ENCODE measurements at regions not wholly inside any gene's neighbourhood (a gene's known extent, or its start where the extent isn't known, plus 50 kb on each side); places are given as distances from the start of the nearest gene placed in this dataset.
"Not testable (repeated sequence)": the region's sequence is repeated elsewhere in the genome, so short reads cannot be mapped to it uniquely, and the experiment has no call there.

DNA sequence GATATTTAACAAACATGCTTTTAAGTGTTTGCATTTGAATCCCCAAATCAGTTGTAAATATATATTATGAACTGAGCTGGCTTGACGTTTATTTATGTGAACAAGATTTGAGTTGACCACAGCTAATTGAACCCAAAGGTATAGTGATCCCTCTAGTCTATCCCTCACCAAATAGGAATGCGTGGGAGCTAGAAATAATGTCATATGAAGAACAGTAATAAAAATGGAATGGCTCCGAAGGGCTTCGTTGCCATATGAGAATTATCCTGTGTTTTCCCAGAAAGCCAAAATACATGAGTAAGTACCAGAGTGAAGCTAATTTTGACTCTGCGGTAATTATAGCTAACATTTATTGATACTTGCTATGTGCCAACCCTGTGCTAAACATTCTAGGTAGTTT is 142.7 kb downstream of the ADCYAP1 start:
- DNase-seq: no peak

DNA sequence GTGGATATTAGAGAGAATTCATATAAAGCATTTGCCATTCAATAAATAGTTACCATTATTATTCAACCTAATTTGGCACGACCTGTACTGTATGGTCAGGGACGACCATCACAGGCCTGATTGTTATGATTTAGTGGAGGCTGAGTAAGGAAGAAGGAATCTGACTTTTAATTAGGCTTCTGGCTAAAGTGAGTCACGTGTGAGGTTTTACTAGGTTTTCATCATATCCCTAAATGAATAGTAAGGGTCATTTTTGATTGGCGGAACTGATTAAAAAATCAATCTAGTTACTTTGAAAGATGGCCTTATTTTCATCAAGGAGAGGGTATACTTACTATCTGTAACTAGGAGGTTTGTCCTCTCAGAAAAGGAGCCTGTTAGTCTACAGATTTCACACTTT is 143.4 kb downstream of the ADCYAP1 start:
- no peak for DNase-seq

DNA sequence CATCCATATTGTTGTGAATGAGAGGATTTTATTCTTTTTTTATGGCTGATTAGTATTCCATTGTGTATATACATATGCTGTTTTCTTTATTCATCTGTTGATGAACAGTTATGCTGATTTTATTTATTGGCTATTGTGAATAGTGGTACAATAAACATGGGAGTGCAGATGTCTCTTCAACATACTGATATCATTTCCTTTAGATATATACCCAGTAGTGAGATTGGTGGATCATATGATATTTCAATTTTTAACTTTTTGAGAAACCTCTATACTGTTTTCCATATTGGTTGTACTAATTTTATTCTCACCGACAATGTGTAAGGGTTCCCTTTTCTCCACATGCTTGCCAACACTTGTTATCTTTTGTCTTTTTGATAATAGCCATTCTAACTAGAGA is 144.5 kb downstream of the ADCYAP1 start:
- DNase-seq: no peak

DNA sequence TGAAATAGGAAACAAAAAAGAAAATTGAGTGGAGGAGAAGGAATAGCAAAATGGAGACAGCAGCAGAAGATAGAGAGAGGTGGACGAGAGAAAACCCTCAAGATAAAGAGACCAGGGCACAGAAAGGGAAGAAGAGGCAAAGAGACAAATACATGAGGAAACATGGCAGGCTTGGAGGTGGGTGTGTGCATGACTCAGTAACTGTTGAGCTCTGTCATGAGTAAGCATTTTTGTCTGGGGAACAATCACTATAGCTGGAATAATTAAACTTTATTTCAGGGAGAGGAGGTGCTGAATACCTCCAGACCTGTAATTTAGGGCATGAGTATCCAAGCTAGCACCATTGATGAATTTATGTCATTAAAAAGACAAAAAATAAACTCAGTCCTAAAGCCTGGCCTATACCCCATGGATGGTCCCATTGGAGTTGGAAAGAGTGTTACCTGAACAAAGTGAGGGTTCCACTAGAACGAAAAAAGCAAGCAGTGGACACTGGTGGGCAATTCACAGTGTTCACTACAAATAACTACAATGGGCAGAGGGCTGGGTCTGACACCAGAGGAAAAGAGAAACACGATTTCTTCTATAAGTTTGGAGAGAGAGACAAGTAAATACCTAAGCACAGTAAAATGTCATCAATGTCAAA is 145.5 kb downstream of the ADCYAP1 start:
- no peak for DNase-seq

DNA sequence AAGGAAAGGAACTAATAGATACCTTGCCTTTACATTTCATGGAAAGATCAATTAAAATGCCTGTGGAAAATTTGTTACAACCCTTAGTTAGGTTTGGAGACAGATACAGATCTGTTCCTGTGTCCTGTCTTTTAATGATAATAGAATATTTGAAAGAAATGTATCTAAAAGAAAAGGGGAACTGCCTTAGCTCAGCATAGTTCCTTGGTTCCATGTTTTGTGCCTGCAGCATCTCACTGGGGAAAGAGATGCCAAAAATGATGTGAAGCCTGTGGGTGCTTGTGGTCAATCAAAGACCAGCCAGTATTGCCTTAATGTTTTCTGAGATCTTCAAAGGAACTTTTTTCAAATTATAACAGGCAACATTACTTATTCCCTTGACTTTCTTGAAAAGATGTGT is 147.6 kb downstream of the ADCYAP1 start:
- no peak for DNase-seq

DNA sequence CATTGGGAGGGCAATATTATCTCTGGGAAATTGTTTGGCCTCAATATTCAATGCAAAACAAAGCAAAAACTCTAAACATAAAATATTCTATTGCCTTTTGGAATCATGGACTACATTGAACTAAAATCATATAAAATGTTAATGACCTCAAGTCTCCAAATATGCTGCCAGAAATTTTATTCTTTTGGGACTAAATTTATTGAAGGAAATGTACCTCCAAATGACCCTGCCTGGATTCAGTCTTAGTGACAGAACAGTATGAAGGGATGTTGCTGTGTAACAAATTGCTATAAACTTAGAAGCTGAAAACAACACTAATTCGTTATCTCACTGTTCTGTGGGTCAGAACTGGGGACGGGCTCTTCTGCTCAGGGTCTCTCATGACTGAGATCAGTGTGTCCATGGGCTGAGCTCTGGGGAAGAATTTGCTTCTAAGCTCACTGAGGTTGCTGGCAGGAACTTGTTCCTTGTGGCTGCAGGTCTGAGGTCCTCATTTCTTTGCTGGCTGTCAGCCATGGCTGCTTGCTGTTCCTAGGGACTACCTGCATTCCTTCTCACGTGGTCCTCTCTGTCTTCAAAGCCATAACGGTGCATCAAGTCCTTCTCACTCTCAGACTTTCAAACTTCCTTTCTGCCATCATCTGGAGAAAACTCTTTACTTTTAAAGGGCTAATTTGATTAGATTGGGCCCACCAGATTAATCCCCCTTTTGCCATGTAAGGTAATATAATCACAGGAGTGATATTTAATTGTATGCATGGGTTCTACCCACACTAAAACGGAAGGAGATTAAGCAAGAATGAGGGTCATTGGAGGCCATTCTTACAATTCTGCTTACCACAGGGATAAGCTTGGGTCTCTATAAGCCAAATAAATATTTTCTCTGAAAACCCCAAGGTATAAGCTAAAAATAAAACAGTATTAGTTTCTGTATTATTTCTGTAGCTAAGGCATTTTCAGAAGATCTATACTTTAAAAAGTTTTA is 149.0 kb downstream of the ADCYAP1 start:
- no peak for DNase-seq

DNA sequence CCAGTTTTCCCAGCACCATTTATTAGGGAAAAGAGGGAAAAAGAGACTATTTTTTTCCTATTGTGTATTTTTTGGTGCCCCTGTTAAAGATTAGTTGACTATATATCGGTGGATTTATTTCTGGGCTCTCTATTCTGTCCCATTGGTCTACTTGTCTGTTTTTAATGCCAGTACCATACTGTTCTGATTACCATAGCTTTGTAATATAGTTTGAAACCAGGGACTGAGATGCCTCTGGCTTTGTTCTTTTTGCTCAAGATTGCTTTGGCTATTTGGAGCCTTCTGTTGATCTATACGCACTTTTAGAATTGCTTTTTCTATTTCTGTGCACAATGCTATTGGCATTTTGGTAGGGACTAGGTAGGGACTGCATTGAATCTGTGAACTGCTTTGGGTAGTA is 151.7 kb downstream of the ADCYAP1 start:
- no peak for DNase-seq

DNA sequence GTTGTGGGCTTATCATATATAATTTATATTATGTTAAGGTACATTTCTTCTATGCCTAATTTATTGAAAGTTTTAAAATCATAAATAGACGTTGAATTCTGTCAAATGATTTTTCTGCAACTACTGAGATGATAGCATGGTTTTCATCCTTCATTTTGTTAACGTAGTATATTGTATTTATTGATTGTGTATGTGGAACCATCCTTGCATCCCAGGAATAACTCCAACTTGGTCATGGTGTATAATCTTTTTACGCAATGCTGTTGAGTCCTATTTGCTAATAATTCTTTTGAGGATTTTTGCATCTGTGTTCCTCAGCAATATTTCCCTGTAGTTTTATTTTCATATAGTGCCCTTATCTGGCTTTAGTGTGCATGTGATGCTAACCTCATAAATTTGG is 152.7 kb downstream of the ADCYAP1 start:
- no peak for DNase-seq

DNA sequence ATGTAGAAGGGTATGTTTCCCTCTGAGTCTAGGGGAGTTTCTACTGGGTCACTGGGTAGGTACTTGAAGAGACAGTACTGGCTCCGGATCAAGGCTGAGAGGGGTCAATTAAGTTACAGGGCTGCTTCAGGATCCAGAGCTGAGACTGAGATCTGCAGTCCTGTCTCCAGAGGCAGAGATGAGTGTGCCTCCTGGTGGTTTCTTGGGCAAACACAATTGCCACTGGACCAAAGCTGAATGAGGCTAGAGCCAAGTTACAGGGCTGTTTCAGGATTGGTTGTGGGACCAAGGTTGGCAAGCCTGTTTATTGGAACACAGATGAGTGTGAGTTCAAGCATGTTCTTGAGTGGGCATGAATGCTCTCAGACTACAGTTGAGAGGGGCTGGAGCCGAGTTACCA is 157.9 kb downstream of the ADCYAP1 start:
- DNase-seq: no peak

DNA sequence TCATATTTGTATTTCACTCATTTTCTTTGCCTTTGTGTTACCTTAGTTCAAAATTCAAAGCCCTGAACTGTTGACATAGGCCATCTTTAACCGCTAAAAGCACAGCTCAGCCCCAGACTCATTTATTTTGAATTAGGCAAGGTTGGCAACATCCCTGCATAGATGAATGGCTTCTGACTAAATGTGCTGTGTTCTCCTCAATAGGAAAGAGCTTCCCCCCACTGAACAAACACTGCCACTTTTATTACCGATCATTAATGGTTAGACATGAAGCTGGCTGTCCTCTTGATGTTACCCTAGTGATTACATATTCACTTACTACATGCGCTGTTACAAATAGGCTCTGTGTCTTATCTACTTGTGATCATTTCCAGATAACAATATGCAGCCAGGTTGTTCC is 170.7 kb downstream of the ADCYAP1 start:
- no peak for DNase-seq

DNA sequence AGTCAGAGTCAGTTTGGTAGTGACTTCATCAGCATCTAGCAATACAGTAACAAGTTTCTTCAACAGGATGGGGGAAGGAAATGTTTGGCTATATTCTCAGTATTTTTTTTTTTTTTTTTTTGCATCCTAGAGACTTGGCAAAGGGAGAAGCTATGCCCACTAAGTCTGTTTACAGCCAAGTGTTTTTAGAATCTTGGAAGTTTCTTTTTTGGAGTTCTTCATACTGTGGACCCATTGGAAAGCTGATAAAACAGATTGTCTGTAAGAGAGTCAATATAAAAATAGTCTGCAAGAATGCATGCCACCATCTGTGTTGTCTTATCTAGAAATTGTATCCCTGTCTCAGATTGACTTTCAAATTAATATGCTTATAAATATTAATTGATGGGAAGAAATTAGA is 171.2 kb downstream of the ADCYAP1 start:
- DNase-seq: no peak

DNA sequence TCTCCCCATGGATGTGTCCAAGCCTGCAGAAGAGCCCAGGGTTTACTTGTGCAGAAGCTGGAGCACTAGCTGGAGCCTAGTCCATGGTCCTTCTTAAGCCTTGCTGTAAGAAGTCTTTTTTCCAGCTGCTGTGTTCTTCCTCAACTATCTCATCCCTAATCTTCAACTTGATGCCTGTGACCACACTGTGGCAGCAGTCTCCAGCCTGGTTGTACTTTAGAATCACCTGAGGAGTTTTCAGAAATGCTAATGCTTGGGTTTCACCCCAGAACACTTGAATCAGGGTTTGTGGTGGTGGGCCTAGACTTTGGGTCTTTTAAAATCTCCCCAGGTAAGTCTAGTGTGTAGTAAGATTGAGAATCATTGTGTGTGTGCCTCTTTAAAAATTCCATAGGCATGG is 173.6 kb downstream of the ADCYAP1 start:
- DNase-seq: no peak

DNA sequence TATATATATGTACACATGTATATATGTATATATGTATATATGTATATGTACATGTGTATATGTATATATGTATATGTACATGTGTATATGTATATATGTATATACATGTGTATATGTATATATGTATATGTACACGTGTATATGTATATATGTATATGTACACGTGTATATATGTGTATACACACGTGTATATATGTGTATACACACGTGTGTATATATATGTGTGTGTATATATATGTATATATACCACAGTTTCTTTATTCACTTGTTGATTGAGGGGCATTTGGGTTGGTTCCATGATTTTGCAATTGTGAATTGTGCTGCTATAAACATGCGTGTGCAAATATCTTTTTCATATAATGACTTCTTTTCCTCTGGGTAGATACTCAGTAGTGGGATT is 179.0 kb downstream of the ADCYAP1 start:
- DNase-seq: not testable (repeated sequence)

DNA sequence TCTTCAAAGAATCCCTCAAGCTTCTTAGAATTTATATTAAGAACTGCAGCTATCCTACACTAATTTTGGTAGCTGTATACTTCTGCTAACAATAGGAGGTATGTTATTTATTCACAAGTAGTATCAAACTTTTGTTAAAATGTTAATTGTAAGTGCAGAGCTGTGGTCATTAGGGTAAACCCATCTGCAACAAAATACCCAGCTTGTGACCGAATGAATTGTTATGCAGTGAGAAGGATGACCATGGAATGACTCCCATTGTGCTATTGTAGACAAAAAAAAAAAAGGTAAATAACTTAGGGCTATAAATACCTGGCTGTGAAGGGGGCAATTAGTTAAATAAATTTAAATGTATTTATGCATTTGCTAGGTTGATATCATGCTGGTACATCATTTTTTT is 186.1 kb downstream of the ADCYAP1 start:
- no peak for DNase-seq

DNA sequence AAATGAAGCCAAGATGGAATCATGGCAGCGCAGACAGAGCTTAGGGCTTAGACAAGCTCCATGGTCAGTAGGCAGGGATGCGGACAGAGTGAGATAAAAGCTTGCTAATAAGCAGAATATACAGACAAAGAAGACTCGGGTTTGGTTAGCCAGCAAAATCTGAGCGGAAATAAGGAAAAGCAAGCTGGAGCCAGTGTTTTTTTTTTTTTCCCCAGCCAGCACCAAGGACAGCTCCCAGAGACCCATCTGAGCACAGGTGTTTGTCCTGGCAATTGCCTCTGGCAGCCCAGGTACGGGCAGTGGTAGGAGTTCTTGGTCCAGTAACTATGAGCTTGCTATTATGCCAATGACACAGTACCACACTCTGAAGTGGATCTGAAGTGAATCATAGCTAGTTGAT is 187.6 kb downstream of the ADCYAP1 start:
- no peak for DNase-seq

DNA sequence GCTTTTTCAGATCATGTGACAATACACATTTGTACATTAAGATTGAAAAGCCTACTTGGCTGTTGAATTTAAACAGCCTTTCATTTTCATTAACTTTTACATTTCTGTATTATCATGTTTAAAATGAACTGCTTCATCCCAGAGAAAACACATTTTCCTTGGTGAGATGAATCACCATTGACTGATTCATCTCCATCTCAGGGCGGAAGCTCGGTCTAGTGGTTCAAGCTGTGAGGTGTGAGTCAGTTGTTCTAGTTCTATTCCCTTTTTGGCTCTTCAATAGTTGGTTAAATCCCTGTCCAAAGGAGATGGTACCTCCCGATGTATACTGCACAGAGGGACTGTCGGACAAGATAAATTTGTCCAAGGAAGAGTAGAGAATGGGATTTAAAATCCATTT is 189.7 kb downstream of the ADCYAP1 start:
- no peak for DNase-seq

DNA sequence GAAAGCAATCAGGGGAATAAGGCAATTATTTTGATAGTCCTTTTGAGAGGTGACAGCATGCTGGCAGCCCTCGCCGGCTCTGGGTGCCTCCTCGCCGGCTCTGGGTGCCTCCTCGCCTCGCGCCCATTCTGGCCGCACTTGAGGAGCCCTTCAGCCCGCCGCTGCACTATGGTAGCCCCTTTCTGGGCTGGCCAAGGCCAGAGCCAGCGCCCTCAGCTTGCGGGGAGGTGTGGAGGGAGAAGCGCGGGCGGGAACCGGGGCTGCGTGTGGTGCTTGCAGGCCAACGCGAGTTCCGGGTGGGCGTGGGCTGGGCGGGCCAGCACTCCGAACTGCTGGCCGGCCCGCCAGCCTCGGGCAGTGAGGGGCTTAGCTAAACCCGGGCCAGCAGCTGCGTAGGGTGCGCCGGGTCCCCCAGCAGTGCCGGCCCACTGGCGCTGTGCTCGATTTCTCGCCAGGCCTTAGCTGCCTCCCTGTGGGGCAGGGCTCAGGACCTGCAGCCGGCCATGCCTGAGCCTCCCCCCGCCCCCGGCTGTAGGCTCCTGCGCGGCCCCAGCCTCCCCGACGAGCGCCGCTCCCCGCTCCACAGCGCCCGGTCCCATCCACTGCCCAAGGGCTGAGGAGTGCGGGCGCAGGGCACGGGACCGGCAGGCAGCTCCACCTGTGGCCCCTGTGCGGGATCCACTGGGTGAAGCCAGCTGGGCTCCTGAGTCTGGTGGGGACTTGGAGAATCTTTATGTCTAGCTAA is 193.5 kb downstream of the ADCYAP1 start:
- DNase-seq: not testable (repeated sequence)

DNA sequence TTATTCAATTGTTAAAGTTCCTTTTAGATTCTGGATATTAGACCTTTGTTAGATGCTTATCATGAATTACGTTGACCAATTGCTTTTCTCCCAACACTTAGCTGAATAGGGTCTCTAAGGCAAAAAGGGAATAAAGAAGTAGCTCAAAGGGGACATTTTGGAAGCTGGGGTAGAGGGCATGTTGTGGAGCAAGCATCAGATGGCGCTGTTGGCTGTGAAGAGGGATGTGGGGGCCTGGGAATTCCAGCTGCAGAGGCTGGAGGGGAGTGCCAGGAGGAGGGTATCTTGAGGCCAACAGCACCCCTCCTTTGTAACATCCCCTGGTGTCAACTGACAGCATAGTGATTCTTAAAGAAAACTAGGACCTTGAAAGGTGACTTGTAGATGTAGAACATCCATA is 198.2 kb downstream of the ADCYAP1 start:
- no peak for DNase-seq

DNA sequence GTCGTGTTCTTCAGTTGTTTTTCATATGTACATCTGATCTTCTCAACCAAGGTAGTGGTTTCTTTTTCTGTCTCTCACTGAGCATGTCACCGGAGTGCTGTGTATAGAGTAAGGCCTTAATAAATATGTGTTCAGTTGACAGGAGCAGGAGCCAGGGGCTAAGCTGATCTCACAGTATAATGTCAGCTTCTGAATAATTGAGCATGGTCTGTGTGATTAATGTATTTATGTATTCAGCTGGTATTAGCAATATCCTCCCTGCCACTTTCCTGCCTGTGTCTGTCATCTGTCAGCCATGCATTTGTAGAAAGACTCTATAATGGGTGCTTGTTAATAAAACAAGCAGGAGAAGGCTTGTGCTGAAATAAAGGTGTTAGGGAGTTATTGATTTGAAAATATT is 198.9 kb downstream of the ADCYAP1 start:
- DNase-seq: no peak

DNA sequence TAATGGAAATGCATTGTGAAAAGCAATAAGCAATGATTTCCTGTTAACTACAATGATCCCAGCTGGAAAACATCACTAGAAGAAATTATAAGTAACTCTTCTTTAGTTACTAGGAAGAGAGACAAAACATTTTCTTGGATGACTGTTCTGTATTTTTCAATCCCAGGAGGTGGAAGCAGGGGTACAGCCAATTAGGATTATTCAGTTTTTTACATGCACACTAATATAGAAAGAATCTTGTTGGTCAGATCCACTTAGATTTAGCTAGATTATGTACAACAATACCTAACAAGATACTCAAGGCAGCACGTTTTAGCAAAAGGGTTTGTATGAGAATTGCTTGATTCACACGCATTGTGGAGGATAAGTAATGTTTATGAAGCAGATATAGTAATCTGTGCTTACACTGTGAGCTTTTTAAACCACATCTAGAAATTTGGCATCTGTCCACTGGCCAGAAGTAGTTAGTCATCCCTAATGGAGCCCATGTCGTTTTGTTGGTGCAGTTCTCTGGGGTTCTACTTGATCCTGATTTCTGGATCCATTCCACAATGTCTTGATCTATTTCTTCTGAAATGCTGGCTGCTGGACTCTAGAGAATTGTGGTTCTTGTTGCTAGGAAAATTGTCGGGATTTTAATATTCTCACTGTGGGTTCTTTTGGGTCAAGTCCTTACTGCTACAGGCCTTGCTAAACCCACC is 199.7 kb downstream of the ADCYAP1 start:
- no peak for DNase-seq

DNA sequence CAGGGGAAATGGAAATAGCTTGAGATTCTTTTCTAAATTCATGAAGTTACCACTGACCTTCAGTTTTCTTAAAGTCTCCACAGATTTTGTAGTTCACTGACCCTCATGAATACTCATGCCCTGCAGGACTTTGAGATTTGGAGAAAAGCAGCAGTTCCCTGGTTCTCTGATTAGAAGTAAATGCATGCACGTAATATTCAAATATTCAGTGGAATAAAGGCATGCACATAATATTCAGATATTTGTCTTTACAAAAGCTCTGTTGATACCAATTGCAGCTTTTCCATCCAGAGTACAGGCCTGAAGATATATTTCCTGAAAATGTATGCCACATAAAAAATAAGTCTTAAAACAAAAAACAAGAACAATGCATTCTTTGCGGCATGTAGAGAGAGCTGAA is 219.8 kb downstream of the ADCYAP1 start:
- no peak for DNase-seq

DNA sequence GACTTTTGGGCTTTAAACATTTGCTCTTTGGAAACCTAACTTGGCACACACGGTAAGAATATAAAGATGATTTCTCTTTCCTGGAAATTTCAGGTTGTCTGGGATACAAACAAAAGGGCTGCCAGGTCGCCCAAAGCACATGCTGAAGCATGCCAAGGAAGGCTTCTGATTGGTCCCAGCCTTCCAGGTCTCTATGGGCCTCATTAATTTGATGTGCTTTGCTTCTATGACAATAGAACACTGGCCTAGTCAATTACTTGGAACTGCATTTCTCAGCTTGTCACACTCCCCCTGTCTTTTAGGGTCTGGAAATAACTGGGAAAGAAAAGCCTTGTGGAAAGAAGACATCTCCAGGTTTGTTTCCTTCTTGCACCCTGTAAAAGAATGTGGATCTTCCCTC is 228.9 kb downstream of the ADCYAP1 start:
- no peak for DNase-seq

DNA sequence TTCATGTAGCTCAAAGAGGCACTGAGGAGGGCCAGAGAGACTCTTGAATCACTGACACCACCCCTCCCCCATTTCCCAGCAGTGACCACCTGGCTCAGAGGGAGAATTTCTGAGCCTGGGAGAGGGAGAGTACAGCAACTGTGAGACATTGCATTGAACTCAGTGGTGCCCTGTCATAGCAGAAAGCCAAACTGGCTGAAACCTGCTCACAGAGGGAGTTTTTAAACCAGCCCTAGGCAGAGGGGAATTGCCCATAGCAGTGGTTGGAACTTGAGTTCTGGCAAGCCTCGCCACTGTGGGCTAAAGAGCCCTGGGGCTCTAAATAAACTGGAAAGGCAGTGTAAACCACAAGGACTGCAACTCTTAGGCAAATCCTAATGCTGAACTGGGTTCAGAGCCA is 243.1 kb downstream of the ADCYAP1 start:
- DNase-seq: no peak
